HG03565 (cell line): ENCODE measurements at regions not wholly inside any gene's neighbourhood (a gene's known extent, or its start where the extent isn't known, plus 50 kb on each side); places are given as distances from the start of the nearest gene placed in this dataset.

ENCODE experiments used
- ATAC-seq: cut with Tn5 transposase; IDR thresholded peaks from one replicate; pipeline ENCODE4 v1.9.1; 2021; ENCODE audit warnings: mild to moderate bottlenecking, moderate library complexity; ENCODE audit not compliant: unreplicated experiment

GRCh38 chr5:52388349-52388748 is 399.4 kb upstream of the ITGA1 start:
- no peak for ATAC-seq

GRCh38 chr5:52392321-52392720 is 395.4 kb upstream of the ITGA1 start:
- no peak for ATAC-seq

- no peak for ATAC-seq
These were observed 377.9 kb upstream of the ITGA1 start for GRCh38 chr5:52409835-52410234.

- ATAC-seq = no peak
These were observed 368.4 kb upstream of the ITGA1 start for GRCh38 chr5:52419357-52419756.

GRCh38 chr5:52427615-52428014 is 360.1 kb upstream of the ITGA1 start:
- no peak for ATAC-seq

- no peak for ATAC-seq
These were observed 358.7 kb upstream of the ITGA1 start for GRCh38 chr5:52428977-52429489.

- no peak for ATAC-seq
These were observed 345.9 kb upstream of the ITGA1 start for GRCh38 chr5:52441768-52442167.

GRCh38 chr5:52443187-52443586 is 344.5 kb upstream of the ITGA1 start:
- ATAC-seq = no peak

GRCh38 chr5:52448111-52448510 is 339.6 kb upstream of the ITGA1 start:
- no peak for ATAC-seq

GRCh38 chr5:52449516-52449915 is 338.2 kb upstream of the ITGA1 start:
- no peak for ATAC-seq

- no peak for ATAC-seq
These were observed 335.6 kb upstream of the ITGA1 start for GRCh38 chr5:52452098-52452497.

- no peak for ATAC-seq
These were observed 334.5 kb upstream of the ITGA1 start for GRCh38 chr5:52453176-52453575.

- ATAC-seq = no peak
These were observed 331.8 kb upstream of the ITGA1 start for GRCh38 chr5:52455920-52456319.

- ATAC-seq = no peak
These were observed 329.9 kb upstream of the ITGA1 start for GRCh38 chr5:52457810-52458209.

- ATAC-seq = no peak
These were observed 321.6 kb upstream of the ITGA1 start for GRCh38 chr5:52466113-52466512.

GRCh38 chr5:52466749-52467520 is 320.8 kb upstream of the ITGA1 start:
- no peak for ATAC-seq

- ATAC-seq = no peak
These were observed 318.7 kb upstream of the ITGA1 start for GRCh38 chr5:52468976-52469375.

GRCh38 chr5:52469420-52469819 is 318.3 kb upstream of the ITGA1 start:
- ATAC-seq = peak; percentile 68

- ATAC-seq = peak; percentile 18
These were observed 317.9 kb upstream of the ITGA1 start for GRCh38 chr5:52469835-52470234.

- no peak for ATAC-seq
These were observed 311.4 kb upstream of the ITGA1 start for GRCh38 chr5:52476346-52476745.

- no peak for ATAC-seq
These were observed 306.5 kb upstream of the ITGA1 start for GRCh38 chr5:52481201-52481600.

- no peak for ATAC-seq
These were observed 305.9 kb upstream of the ITGA1 start for GRCh38 chr5:52481851-52482250.
